ENCODE measurements at regions not wholly inside any gene's neighbourhood (a gene's known extent, or its start where the extent isn't known, plus 50 kb on each side); places are given as distances from the start of the nearest gene placed in this dataset.
"Not testable (repeated sequence)": the region's sequence is repeated elsewhere in the genome, so short reads cannot be mapped to it uniquely, and the experiment has no call there.

GRCh38 chr1:114263343-114263742, 109.7 kb upstream of the SYT6 start:
- no peak for DNase-seq (ENCODE audit: low spot score)

- DNase-seq (ENCODE audit: low spot score): no peak
Observed at GRCh38 chr1:114262337-114262736, 108.7 kb upstream of the SYT6 start.

DNA sequence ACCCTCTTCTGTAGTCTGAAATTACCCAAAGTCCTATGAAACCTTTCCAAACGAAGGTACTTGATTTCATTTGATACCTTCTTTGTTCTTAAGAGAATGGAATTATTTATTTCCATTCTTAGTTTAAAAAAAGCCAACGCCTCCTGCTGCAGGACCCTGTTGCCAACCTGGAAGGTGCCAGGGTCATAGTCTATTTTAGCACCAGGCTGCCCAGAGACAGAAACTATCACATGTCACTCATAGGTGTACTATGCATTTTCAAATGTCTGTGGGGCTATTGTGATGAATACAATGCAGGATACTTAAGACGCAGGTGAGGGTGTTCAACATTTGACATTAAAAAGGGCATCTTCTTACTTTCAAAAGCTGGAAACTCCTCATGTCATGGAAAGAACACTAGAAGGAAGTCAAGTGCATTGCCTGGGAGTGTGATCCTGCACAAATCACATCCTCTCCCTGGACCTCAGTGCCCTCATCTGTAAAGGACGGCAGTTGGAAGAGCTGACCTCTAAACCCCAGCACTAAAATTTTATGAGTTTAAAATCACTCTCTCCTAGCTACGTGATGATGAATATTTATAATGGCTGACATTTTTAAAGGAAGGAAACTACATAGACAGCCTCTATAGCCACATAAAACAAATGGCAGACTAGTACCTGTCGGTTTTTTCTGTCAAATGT, 107.3 kb upstream of the SYT6 start:
- DNase-seq (ENCODE audit: low spot score): no peak

DNA sequence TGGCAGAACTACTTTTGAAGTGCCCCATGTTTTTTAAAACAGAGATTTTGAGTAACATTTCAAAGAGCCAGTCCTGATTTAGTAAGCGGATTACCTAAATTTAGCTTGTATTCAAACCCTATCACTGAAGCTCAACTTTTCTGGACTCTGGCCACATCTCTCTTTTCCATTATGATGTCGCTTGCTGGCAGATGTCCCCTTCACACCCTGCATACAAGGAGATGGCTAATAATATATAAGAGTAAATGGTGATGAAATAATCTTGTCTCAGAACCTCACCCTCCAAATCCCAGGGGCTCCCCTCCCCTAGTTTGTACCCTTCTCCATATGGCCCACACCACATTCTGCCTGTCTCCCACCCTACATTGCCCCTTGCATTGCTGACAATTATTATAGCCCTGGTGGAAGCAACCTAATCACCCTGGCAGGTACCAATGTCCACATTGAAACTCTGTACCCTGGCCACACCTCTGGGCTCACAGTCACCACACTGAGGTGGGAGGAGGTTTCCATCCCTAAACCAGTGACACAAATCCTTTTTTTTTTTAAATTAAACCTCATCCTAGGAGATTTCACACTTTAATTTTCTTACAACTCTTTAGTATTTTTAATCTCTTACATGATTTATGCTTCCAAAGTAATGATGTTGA, 106.0 kb upstream of the SYT6 start:
- no peak for DNase-seq (ENCODE audit: low spot score)

GRCh38 chr1:114258633-114259032, 105.0 kb upstream of the SYT6 start:
- no peak for DNase-seq (ENCODE audit: low spot score)

DNA sequence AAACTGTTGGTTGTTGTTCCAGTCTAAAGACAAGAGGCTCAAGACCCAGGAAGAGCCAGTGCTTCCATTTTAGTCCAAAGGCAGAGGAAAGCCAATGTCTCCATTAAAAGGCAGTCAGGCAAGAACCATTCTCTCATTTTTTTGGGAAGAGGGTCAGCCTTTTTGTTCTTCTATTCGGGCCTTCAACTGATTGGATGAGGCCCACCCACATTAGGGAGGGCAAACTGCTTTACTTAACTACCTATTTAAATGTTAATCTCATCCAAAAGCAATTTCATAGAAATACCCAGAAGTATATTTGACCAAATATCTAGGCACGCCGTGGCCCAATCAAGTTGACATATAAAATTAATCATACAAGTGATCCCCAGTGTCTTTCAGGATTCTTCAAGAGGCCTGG, 104.4 kb upstream of the SYT6 start:
- DNase-seq (ENCODE audit: low spot score): no peak

GRCh38 chr1:114257554-114257953, 103.9 kb upstream of the SYT6 start:
- no peak for DNase-seq (ENCODE audit: low spot score)

DNA sequence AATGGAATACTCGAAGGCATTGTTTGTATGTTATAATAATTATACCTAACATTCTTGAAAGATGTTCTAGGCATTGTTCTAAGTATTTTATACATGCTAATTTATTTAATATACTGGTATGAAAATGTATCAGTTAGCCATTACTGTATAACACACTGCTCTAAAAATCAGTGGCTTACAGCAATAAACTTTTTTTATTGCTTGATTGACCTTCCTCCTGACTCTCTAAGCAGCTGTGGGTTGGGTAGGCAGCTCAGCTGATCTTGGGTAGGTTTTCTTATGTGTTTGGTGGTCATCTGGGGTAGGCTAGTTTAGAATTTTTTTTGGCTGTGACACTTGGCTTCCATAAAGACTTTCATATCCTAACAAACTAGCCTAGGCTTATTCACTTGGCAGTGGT, 100.2 kb upstream of the SYT6 start:
- no peak for DNase-seq (ENCODE audit: low spot score)

DNA sequence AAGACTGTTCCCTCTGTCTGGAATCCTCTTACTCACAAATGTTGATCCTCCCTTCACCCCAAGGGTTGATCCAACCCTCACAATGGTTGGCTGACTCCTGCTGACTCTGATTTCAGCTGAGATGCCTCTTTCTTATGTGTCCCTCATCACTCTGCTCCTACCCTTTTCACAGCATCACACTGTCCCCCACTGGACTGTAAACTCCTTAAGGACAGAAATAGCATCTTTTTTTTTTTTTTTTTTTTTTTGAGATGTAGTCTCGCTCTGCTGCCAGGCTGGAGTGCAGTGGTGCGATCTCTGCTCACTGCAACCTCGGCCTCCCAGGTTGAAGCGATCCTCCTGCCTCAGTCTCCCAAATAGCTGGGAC, 97.9 kb upstream of the SYT6 start:
- DNase-seq (ENCODE audit: low spot score): no peak

GRCh38 chr1:114250683-114251572, 97.3 kb upstream of the SYT6 start:
- no peak for DNase-seq (ENCODE audit: low spot score)

GRCh38 chr1:114249691-114250090, 96.0 kb upstream of the SYT6 start:
- no peak for DNase-seq (ENCODE audit: low spot score)

GRCh38 chr1:114248162-114248561, 94.5 kb upstream of the SYT6 start:
- DNase-seq (ENCODE audit: low spot score): no peak

GRCh38 chr1:114242531-114243210, 89.0 kb upstream of the SYT6 start:
- not testable (repeated sequence) for DNase-seq (ENCODE audit: low spot score)

DNA sequence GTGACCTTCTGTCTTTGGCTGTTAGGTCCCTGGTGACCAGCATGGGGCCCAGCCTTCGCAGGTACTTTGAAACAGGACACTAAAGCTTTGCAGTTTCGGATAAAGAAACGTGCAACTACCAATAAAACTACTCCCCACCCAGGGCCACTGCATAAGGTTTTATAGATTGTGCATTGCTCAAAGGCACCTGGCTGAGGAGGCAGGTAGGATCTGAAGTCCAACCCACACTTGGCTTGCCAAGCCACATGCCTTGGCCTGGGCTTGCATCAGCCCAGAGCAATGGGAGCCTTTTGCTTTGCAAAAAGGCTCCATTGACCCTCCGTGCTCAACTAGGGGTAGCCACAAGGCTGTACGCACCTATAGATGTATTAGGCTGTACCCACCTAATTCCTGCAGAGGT, 84.4 kb upstream of the SYT6 start:
- no peak for DNase-seq (ENCODE audit: low spot score)

DNA sequence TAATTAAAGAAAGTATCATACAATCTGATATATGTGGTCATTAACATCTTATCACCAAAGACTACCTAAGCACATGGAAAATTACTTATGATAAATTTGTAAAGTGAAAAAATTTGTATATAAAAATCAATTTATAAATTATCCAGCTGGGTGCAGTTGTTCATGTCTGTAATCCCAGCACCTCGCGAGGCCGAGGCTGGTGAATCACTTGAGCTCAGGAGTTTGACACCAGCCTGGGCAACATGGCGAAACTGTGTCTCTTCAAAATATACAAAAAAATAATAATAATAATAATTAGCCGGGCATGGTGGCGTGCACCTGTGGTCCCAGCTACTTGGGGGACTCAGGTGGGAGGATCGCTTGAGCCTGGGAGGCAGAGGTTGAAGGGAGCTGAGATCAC, 82.8 kb upstream of the SYT6 start:
- no peak for DNase-seq (ENCODE audit: low spot score)

DNA sequence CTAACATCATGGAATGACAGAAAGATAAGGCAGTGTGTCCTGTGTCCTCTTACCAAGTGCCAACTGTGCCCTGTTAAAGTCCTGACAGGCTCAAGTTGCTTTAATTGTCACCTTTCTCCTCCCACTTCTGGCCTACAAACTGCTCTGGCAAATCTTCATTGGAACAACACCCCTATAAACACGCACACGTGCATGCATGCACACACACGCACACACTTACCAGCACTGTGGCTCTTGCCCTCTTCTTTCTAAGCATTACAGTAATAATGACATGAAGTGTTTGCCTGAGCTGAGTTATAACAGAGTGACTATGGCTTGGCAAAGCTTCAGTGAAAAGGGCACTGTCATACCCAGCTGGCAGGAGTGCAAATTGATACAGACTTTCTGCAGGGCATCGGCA, 82.3 kb upstream of the SYT6 start:
- no peak for DNase-seq (ENCODE audit: low spot score)

GRCh38 chr1:114235281-114235680, 81.6 kb upstream of the SYT6 start:
- no peak for DNase-seq (ENCODE audit: low spot score)

DNA sequence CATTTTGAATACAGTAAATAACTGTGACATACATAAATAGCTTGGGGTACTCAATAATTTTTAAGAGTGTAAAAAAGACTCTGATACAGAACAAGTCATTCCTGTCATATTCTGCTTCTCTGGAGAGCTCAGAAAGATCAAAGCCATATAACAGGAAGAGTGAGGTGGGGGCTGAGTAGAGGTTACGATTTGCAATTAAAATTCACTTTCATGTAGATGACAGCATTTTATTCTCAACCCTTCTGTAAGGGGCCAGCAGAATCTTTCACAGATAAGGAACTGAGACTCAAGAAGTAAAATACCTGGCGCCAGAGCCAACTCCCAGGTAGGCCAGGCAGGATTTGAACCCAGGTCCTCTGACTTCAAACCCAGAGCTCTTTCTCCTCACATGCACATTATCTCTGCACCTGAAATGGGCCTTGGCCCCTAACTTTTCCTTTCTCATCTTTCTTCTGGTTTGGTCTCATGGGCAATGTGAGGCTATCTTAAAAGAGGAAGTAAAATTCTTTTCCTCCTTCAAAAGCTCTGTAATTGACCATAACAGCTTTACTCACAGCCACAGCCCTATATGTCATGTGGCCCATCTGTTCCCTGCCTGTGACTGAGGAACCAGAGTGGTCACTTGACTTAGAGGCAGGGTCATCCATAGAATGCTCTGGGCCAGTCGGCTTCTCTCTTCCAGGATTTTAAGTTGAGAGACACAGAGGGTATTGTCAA, 80.9 kb upstream of the SYT6 start:
- DNase-seq (ENCODE audit: low spot score): peak; percentile 23

DNA sequence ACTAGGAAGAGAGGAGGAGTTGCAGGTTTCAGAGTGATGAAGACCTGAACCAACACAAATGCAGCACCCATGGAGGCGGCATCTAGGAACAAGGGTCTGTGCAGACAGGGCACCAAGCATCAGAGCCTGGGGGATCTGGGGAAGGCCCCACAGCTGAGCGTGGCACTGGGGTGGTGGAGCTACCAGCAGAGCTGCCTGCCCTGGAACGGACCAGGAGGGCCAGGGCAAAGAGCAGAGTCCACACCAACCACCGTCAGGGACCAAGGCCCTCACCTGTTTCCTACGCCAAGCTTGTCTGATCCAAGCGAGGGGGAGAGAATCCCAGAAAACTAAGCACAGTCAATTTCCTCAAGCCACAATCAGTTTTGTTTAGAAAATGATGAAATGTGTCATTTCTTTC, 79.0 kb upstream of the SYT6 start:
- no peak for DNase-seq (ENCODE audit: low spot score)

DNA sequence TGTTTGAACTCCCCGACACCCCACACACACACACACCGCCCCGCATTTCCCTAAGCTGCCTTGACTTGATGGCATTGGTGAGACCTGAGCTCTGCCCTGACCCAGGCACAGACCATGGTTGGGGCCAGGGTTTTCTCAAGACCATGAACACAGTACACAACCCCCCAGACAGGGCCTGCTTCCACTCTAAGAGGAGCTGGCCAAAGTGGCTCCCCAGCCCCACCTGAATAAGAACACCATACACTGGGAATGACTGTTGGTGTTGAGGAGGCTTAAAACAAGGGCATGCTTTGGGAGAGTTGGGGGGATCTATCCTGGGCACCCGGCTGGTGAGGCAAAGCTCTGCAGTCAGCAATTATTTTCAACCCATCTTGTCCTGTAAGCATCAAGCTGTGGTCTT, 77.6 kb upstream of the SYT6 start:
- no peak for DNase-seq (ENCODE audit: low spot score)

- no peak for DNase-seq (ENCODE audit: low spot score)
Observed at GRCh38 chr1:114229368-114229767, 75.7 kb upstream of the SYT6 start.

DNA sequence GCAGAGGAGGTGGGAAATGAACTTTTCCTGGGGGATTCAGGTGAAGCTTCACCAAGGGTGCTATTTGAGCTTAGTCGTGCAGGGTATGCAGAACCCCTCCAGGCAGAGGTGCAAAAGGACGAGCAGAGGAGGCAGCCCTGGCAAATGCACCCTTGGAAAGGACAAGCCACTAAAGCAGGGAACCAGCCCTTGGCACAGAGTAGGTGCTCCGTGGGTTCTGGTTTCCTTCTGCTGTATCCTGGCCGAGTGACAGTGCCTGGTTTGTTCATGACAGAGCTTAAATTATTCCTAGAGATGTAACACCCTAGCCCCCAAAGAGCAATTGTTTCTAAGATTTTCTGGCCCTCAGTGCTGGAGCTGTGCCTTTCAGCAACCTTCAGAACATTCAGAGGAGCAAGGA, 73.4 kb upstream of the SYT6 start:
- no peak for DNase-seq (ENCODE audit: low spot score)

Measured in putamen (tissue), 1 donor.